ENCODE measurements at regions not wholly inside any gene's neighbourhood (a gene's known extent, or its start where the extent isn't known, plus 50 kb on each side); places are given as distances from the start of the nearest gene placed in this dataset.

DNA sequence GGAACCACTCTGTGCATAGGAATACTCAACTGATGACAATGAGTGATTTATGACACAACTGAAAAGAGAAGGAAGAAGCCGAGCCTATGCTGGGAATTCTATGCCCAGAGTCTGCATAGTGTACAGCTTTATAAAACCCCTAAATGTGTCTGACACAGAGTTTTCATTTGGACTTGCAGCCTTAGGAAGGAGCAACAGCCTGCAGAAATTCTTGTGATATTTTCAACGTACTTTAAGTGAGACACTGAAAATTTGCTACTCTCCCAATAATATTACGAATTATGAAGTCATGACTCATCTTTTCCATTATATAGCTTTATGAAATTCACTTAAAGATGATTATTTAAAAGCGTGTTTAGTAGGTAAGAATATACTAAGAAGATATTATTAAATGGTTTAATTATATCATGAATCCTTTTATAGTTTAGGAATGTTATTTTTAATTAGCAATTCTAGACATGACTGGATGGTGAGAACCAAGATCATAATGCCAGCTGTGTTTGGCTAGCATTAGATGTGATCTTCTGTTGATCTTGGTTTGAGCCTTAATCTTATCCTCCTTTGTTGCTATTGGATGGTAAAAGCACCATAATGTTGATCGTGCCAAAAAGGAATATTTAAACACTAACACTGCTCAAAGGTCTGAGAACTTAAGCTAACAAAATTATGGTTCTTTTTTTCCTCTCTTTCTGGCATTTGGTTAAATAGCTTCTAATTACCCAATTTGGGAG lies 785.1 kb upstream of the ADGRL4 start:
- Histone ChIP-seq H3K36me3 (ENCODE audit: control insufficient read depth, insufficient read depth, low read length) (no peaks in the 10 kb centered on the region), H3K27me3 (replicated peaks; ENCODE audit: control insufficient read depth, insufficient read depth, low read length) (no peaks in the 10 kb centered on the region), H3K4me1 (no peaks in the 10 kb centered on the region), H3K9me3 (no peaks in the 10 kb centered on the region), H3K4me3 (ENCODE audit: low read depth, low read length) (no peak overlapping the region)
- Mint-ChIP-seq H3K9me3 (ENCODE audit: unreplicated experiment) (no peaks in the 10 kb centered on the region), H3K4me1 (ENCODE audit: low read depth, unreplicated experiment) (no peaks in the 10 kb centered on the region), H3K27ac (ENCODE audit: unreplicated experiment) (no peak overlapping the region), H3K36me3 (ENCODE audit: insufficient read depth, unreplicated experiment) (no peaks in the 10 kb centered on the region), H3K4me3 (ENCODE audit: unreplicated experiment) (no peak overlapping the region), H3K27me3 (ENCODE audit: insufficient read depth, unreplicated experiment) (no peaks in the 10 kb centered on the region)
- CTCF ChIA-PET: no interaction called here
- POLR2A ChIA-PET: no interaction called here
- no peak for DNase-seq
- TF ChIP-seq, protein P1, sequence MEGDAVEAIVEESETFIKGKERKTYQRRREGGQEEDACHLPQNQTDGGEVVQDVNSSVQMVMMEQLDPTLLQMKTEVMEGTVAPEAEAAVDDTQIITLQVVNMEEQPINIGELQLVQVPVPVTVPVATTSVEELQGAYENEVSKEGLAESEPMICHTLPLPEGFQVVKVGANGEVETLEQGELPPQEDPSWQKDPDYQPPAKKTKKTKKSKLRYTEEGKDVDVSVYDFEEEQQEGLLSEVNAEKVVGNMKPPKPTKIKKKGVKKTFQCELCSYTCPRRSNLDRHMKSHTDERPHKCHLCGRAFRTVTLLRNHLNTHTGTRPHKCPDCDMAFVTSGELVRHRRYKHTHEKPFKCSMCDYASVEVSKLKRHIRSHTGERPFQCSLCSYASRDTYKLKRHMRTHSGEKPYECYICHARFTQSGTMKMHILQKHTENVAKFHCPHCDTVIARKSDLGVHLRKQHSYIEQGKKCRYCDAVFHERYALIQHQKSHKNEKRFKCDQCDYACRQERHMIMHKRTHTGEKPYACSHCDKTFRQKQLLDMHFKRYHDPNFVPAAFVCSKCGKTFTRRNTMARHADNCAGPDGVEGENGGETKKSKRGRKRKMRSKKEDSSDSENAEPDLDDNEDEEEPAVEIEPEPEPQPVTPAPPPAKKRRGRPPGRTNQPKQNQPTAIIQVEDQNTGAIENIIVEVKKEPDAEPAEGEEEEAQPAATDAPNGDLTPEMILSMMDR (IDR thresholded peaks at IDR 0.05; ENCODE audit: insufficient read depth in 1 of 2, low read depth in 1 of 2, low read length in 1 of 2, severe bottlenecking in 1 of 2, unreplicated experiment in 1 of 2): no peak
- intact Hi-C loops (cut with micrococcal nuclease; ENCODE audit: unreplicated experiment): no loop called here
- no TSS peak for BruUV-seq (replicated peaks)

DNA sequence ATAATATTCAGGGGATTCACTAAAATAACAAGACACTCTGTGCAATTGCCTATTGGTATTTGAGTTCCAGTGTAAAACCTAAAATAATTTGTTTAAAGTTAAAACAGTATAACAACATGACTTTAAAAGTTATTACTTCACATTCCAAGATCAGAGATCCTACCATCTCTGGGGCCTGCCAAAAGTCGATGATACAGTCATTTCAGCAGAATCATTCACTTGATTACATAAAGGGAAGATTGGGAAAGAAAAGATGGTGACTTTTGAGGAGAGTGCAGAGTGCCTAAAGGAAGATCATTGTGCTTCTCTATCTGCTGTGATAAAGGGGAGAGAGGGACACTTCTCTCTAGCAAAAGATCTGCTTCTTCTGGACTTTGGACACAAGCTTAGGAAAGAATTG lies 784.4 kb upstream of the ADGRL4 start:
- H3K27me3 Mint-ChIP-seq (ENCODE audit: insufficient read depth, unreplicated experiment): no peaks in the 10 kb centered on the region
- no peaks in the 10 kb centered on the region for H3K9me3 ChIP-seq
- H3K9me3 Mint-ChIP-seq (ENCODE audit: unreplicated experiment): no peaks in the 10 kb centered on the region
- no peaks in the 10 kb centered on the region for H3K27me3 ChIP-seq (replicated peaks; ENCODE audit: control insufficient read depth, insufficient read depth, low read length)
- intact Hi-C loops (cut with micrococcal nuclease; ENCODE audit: unreplicated experiment): no loop called here
- H3K36me3 Mint-ChIP-seq (ENCODE audit: insufficient read depth, unreplicated experiment): no peaks in the 10 kb centered on the region
- H3K4me3 Mint-ChIP-seq (ENCODE audit: unreplicated experiment): no peak overlapping the region
- BruUV-seq (replicated peaks): no TSS peak
- TF ChIP-seq, protein P1 (IDR thresholded peaks at IDR 0.05; ENCODE audit: insufficient read depth in 1 of 2, low read depth in 1 of 2, low read length in 1 of 2, severe bottlenecking in 1 of 2, unreplicated experiment in 1 of 2): no peak
- DNase-seq: no peak
- H3K4me1 Mint-ChIP-seq (ENCODE audit: low read depth, unreplicated experiment): no peaks in the 10 kb centered on the region
- H3K4me1 ChIP-seq: no peaks in the 10 kb centered on the region
- ChIA-PET POLR2A (no interaction called here), CTCF (no interaction called here)
- no peak overlapping the region for H3K4me3 ChIP-seq (ENCODE audit: low read depth, low read length)
- no peak overlapping the region for H3K27ac Mint-ChIP-seq (ENCODE audit: unreplicated experiment)
- no peaks in the 10 kb centered on the region for H3K36me3 ChIP-seq (ENCODE audit: control insufficient read depth, insufficient read depth, low read length)

DNA sequence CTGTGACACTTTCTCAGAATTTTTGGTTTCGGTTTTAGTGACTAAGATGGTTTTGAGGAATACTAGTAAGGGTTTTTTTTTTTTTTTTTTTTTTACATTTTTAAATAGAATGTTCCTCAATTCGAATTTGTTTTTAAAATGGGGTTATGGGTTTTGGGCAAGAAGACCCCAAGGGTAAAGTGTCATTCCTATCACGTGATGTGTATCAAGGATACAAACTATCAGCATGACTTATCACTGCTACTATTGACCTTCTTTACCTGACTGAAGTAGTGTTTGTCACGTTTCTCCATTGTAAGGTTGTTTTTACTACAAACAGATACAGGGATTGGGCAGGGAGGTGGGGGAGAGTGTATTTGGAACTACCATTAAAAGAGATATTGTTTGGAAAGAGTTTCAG lies 781.1 kb upstream of the ADGRL4 start:
- Mint-ChIP-seq H3K4me3 (ENCODE audit: unreplicated experiment) (no peak overlapping the region), H3K27ac (ENCODE audit: unreplicated experiment) (no peak overlapping the region)
- TF ChIP-seq, protein P1 (IDR thresholded peaks at IDR 0.05; ENCODE audit: insufficient read depth in 1 of 2, low read depth in 1 of 2, low read length in 1 of 2, severe bottlenecking in 1 of 2, unreplicated experiment in 1 of 2): no peak

More for the DNA sequence above, 781.1 kb upstream of the ADGRL4 start:
- Histone ChIP-seq H3K27me3 (replicated peaks; ENCODE audit: control insufficient read depth, insufficient read depth, low read length) (no peaks in the 10 kb centered on the region), H3K9me3 (no peaks in the 10 kb centered on the region), H3K36me3 (ENCODE audit: control insufficient read depth, insufficient read depth, low read length) (no peaks in the 10 kb centered on the region), H3K4me1 (no peaks in the 10 kb centered on the region), H3K4me3 (ENCODE audit: low read depth, low read length) (no peak overlapping the region)
- Mint-ChIP-seq H3K36me3 (ENCODE audit: insufficient read depth, unreplicated experiment) (no peaks in the 10 kb centered on the region), H3K27me3 (ENCODE audit: insufficient read depth, unreplicated experiment) (no peaks in the 10 kb centered on the region), H3K9me3 (ENCODE audit: unreplicated experiment) (no peaks in the 10 kb centered on the region), H3K4me1 (ENCODE audit: low read depth, unreplicated experiment) (no peaks in the 10 kb centered on the region)
- ChIA-PET POLR2A (no interaction called here), CTCF (no interaction called here)
- intact Hi-C loops (cut with micrococcal nuclease; ENCODE audit: unreplicated experiment): no loop called here
- no TSS peak for BruUV-seq (replicated peaks)
- DNase-seq: no peak

All from Caco-2 (cell line).